ENCODE measurements at regions not wholly inside any gene's neighbourhood (a gene's known extent, or its start where the extent isn't known, plus 50 kb on each side); places are given as distances from the start of the nearest gene placed in this dataset.

- no peaks in the 10 kb centered on the region for H3K4me1 ChIP-seq (ENCODE audit: control insufficient read depth in 2 of 3, insufficient read depth in 2 of 3, low read depth in 1 of 3, low read length in 3 of 3)
- H3K36me3 ChIP-seq (ENCODE audit: control insufficient read depth in 2 of 3, insufficient read depth in 3 of 3, low read length in 3 of 3), result no peaks in the 10 kb centered on the region
- no peak for FAIRE-seq
- H3K9me3 ChIP-seq (ENCODE audit: control insufficient read depth in 2 of 3, insufficient read depth in 1 of 3, low read length in 3 of 3), result no peaks in the 10 kb centered on the region
- H3K27me3 ChIP-seq (ENCODE audit: control insufficient read depth, insufficient read depth, low read length), result no peaks in the 10 kb centered on the region
- DNase-seq, result peak in 2 of 5 donors; percentile 22 to 52
- intact Hi-C loops (cut with DNase I), result no loop called here
- TF ChIP-seq CTCF (IDR thresholded peaks at IDR 0.05; ENCODE audit: borderline replicate concordance, extremely low read depth, insufficient read depth), result no peak
- no peak overlapping the region for H3K27ac ChIP-seq (ENCODE audit: low read depth in 2 of 2, low read length in 2 of 2)
- no peak overlapping the region for H3K4me3 ChIP-seq (ENCODE audit: low read length in 3 of 3)
- no peak overlapping the region for H3K9ac ChIP-seq (ENCODE audit: low read length in 3 of 3)
Measured at GRCh38 chr15:77836906-77837648, 204.4 kb upstream of the LINGO1 start.

DNA sequence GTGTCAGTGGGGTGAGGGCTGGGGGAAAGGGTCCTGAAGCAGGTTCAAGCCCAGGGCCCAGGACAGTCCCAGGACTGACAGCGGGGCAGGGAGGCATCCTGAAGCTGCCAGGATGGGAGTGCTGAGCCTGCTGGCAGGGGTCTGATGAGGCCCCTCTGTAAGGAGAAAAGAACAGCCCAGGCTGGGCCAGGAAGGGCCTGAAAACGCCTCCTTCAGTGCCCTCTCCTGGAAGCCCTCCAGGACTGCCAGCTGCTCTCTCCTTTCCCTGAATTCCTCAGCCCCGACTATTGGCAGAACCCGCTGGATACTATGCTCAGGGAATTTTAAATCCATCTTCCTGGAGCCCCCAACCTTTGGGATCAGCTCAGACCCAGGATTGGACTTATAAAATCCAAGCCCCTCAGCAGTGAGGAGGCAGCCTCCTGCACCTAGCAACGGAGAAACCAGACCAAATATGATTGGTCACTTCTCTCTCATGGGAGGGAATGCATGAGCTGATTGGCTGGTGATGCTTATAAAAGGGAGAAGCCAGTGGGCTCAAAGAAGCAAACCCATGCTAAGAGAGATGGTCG is 203.5 kb upstream of the LINGO1 start:
- intact Hi-C loops (cut with DNase I), result no loop called here
- H3K4me1 ChIP-seq (ENCODE audit: control insufficient read depth in 2 of 3, insufficient read depth in 2 of 3, low read depth in 1 of 3, low read length in 3 of 3), result no peaks in the 10 kb centered on the region
- H3K36me3 ChIP-seq (ENCODE audit: control insufficient read depth in 2 of 3, insufficient read depth in 3 of 3, low read length in 3 of 3), result no peaks in the 10 kb centered on the region
- DNase-seq (peak in 4 of 5 donors; percentile 36 to 71 (median 48)), FAIRE-seq (no peak)
- H3K4me3 ChIP-seq (ENCODE audit: low read length in 3 of 3), result no peak overlapping the region
- no peaks in the 10 kb centered on the region for H3K27me3 ChIP-seq (ENCODE audit: control insufficient read depth, insufficient read depth, low read length)
- no peak for TF ChIP-seq CTCF (IDR thresholded peaks at IDR 0.05; ENCODE audit: borderline replicate concordance, extremely low read depth, insufficient read depth)
- H3K27ac ChIP-seq (ENCODE audit: low read depth in 2 of 2, low read length in 2 of 2), result no peak overlapping the region
- H3K9me3 ChIP-seq (ENCODE audit: control insufficient read depth in 2 of 3, insufficient read depth in 1 of 3, low read length in 3 of 3), result no peaks in the 10 kb centered on the region
- H3K9ac ChIP-seq (ENCODE audit: low read length in 3 of 3), result no peak overlapping the region

DNA sequence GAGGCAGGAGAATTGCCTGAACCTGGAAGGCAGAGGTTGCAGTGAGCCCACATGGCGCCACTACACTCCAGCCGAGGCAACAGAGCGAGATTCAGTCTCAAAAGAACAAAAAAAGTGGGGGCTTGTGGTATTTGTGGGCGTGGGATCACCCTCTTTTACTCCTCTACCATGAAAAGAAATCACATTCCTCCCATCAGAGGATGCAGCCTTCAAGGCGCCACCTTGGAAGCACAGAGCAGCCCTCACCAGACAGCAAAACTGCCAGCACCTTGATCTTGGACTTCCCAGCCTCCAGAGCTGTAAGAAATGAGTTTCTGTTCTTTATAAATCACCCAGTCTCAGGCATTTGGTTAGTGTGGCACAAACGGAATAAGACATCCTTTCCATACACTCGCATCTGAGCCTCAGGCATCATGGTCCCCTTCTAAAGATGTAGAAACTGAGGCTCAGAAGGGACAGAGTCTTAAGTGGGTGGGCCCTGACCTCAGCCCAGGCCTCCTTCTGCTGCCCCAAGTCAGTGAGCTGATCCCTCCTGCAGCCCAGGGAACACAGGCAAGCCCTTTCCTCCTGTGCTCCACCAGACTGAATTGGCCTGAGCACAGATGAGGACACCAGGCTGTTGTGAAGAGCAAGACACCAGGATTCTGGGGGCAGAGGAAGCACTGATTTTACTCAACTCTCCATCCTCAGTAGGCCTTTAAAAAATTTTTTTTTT is 201.7 kb upstream of the LINGO1 start:
- H3K4me3 ChIP-seq (ENCODE audit: low read length in 3 of 3), result no peak overlapping the region
- H3K27me3 ChIP-seq (ENCODE audit: control insufficient read depth, insufficient read depth, low read length), result no peaks in the 10 kb centered on the region
- no peak for TF ChIP-seq CTCF (IDR thresholded peaks at IDR 0.05; ENCODE audit: borderline replicate concordance, extremely low read depth, insufficient read depth)
- no peaks in the 10 kb centered on the region for H3K9me3 ChIP-seq (ENCODE audit: control insufficient read depth in 2 of 3, insufficient read depth in 1 of 3, low read length in 3 of 3)
- intact Hi-C loops (cut with DNase I), result no loop called here
- H3K36me3 ChIP-seq (ENCODE audit: control insufficient read depth in 2 of 3, insufficient read depth in 3 of 3, low read length in 3 of 3), result no peaks in the 10 kb centered on the region
- no peak overlapping the region for H3K9ac ChIP-seq (ENCODE audit: low read length in 3 of 3)
- no peak overlapping the region for H3K27ac ChIP-seq (ENCODE audit: low read depth in 2 of 2, low read length in 2 of 2)
- FAIRE-seq (no peak), DNase-seq (peak in 1 of 5 donors; percentile 14)
- H3K4me1 ChIP-seq (ENCODE audit: control insufficient read depth in 2 of 3, insufficient read depth in 2 of 3, low read depth in 1 of 3, low read length in 3 of 3), result no peaks in the 10 kb centered on the region

Data from kidney (tissue), 13 donors.